Urothelium cell line (cell line): ENCODE measurements at regions not wholly inside any gene's neighbourhood (a gene's known extent, or its start where the extent isn't known, plus 50 kb on each side); places are given as distances from the start of the nearest gene placed in this dataset.
A peak's percentile ranks its signal among the peaks of the same experiment; 100 is the strongest.
"Not testable (repeated sequence)": the region's sequence is repeated elsewhere in the genome, so short reads cannot be mapped to it uniquely, and the experiment has no call there.

Source experiments
- DNase-seq: peaks from one replicate; pipeline ENCODE4 v3.0.0; 2011; ENCODE audit warnings: low spot score, mixed read lengths
- FAIRE-seq: peaks from 2 replicates; lab custom pipeline; 2011; peaks lifted over from hg19 to GRCh38; lab: Jason Lieb, UNC

DNA sequence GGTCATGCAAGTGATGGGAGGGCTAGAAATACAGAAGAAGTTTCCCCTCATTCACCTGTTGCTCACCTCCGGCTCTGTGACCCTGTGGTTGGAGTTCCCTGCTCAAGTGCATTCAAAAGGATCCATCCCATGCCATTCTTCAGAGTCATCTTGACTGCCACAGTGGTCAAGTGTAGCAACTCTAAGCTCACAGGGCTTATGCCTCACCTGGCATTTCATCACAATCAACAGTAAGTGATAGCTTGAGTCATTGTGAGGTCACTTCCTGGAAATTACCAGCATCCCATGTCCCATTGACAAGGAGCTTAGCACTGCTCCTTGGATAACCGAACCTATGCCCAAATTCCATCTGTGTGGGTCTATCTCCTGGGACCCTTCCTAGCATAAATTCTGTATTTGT lies 55.6 kb downstream of the OR4C45 start:
- no peak for FAIRE-seq
- DNase-seq, result no peak

DNA sequence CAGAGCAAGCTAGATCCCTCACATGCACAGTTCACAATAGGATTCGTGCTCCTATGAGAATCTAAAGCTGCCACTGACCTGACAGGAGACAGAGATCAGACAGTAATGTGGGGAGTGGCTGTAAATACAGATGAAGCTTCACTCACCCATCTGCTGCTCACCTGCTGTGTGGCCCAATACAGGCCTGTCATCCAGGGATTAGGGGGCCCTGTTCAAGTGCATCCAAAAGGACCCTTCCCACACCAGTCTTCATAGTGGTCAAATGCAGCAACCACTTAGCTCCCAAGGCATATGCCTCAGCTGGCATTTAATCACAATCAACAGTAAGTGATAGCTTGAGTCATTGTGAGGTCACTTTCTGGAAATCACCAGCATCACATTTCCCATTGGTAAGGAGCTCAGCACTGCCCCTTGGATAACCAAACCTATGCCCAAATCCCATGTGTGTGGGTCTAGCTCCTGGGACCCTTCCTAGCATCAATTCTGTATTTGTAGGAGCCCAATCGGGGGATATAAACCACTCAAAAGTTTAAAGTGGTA lies 65.6 kb downstream of the OR4C45 start:
- FAIRE-seq (no peak), DNase-seq (no peak)

DNA sequence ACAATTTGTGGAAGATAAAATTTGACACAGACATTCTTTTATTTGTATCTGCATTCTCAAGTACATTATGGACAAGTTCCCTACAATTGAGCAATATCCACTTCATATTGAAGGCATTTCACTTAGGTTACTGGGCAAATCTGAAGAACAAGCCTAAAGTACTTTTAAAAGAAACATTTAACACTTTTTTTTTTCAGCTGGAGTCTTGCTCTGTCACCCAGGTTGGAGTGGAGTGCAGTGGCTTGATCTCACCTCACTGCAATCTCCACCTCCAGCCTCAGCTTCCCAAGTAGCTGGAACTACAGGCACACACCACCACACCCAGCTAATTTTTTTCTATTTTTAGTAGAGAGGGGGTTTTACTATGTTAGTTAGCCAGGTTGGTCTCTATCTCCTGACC lies 70.2 kb downstream of the OR4C45 start:
- FAIRE-seq (no peak), DNase-seq (no peak)

DNA sequence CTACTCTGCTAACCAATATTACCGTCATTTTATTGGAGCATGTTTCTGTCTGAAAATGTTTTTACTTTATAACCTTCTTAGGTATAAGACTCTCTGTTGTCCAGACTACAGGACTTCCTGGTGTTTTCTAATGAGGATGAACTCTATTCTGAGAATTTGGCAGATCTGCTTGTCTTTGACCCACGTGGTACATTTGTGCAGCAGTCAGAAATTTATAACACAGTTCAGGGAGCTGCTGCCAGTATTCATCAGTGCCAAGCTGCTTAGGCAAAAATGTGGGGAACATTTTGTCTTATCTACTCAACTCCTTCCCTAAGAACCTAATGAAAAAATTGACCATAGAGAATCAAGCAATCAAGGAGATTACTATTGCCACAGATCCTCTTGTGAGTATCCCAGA lies 108.0 kb downstream of the OR4C45 start:
- not testable (repeated sequence) for FAIRE-seq, DNase-seq

DNA sequence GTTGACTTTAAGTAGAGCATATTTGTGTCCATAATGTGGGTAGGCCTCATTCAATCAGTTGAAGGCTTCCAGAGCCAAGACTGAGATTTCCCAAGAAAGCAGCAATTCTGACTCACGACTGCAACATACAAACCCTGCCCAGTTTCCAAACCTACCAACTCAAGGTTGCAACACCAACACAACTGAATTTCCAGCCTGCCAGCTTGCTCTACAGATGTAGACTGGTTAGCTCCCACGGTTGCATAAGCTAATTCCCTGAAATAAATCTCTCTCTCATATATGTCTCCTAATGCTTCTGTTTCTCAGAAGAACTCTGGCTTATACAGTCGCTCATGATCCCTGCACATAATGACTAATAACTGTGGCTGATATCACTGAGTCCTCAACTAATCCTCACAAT lies 113.6 kb downstream of the OR4C45 start:
- not testable (repeated sequence) for FAIRE-seq, DNase-seq

DNA sequence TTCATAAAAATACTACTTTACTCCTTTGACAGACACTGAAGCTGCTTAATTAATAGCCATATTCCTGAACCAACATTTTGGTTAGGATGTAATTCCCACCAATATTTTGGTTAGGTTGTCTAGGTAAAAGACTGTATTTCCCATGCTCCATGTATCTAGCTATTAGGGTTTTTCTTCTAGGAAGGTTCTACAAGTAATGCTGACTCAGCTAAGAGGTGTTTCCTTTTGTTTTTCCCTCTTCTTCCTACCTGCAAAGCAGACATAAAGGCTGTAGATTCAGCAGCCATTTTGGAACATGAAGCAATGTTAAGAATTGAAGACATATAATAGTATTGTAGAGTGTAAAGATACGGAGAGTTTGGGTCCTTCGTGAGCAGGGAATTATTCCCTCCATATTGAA lies 115.3 kb downstream of the OR4C45 start:
- DNase-seq, FAIRE-seq: not testable (repeated sequence)

DNA sequence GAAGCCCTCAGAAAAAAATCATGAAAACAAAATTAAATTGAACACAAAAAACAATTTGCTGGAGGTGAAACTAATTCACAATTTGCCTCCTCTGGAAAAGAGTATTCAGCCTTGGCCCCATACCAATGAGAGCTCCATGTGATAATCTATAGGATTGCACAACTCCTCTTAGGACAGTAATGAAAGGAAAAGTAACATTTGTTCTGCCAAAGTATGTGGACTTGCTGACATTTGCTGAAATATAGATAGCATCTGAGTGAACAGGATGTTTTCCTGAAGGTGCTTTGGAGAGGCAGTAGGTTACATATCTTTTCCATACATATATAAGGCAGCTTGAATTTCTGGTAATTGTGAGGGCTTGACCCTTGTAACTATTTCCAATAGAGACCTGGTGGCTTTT lies 122.8 kb downstream of the OR4C45 start:
- no peak for FAIRE-seq
- no peak for DNase-seq

DNA sequence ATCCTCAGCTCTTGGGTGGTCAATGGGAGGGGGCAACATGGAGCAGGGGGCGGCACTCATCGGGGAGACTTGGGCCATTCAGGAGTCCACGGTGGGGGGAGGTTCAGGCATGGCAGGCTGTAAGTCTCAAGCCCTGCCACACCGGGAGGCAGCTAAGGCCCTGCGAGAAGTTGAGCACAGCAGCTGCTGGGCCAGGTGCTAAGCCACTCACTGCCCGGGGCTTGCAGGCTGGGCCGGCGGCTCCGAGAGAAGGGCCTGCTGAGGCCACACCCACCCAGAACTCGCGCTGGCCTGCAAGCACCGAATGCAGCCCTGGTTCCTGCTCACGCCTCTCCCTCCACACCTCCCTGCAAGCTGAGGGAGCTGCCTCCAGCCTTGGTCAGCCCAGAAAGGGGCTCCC lies 131.4 kb downstream of the OR4C45 start:
- DNase-seq (no peak), FAIRE-seq (no peak)

DNA sequence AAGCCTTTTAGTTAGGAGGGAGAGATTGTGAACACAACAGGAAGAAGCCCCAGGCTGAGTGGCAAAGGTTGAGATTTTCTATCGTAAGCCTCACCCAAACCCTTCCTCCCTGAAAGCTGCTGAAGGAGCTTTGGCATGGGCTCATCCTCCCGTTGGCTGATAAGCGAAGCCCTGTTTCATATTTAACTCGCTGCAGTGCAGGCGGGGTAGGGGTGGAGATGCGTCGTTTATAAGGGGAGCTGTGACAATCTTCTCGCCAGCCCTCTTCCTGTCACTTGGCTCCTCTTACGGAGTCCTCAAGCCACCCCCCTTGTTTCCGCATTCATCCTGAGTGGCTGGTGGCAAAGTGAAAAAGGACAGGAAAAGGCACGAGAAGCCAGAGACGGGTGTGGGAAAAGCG lies 137.0 kb downstream of the OR4C45 start:
- FAIRE-seq, result no peak
- DNase-seq, result no peak

DNA sequence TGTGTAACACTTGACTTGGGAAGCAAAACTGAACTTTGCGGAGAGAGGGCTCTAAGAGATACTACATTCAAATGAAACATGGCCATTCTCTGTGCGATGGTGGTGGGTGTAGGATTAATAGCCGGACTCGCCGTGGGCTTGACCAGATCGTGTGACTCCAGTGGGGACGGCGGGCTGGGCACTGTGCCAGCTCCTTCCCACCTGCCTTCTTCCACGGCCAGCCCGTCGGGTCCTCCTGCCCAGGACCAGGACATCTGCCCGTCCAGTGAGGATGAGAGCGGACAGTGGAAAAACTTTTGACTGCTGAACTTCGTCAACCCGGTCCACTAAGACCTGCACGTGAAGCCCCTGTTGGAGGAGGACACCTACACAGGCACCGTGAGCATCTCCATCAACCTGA lies 137.4 kb downstream of the OR4C45 start:
- FAIRE-seq, result no peak
- DNase-seq, result no peak

DNA sequence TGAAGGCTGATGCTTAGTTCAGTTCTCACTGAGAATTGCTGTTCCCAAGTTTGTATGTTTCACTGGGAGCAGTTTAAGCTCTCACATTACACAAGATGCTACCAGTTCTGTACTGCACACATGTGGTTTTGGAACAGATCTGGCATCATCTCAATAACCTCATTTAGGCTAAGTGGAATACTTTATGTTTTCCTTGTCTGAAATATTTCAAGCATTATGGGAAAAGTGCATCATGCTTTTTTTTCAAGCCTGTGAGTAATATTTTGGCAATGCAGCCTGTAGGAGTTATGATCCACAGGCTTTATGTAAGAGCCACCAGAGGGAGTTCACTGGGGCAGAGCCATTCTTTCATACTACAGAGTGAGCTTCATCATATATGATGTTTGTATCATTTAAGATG lies 141.5 kb downstream of the OR4C45 start:
- DNase-seq (peak; percentile 41), FAIRE-seq (no peak)

DNA sequence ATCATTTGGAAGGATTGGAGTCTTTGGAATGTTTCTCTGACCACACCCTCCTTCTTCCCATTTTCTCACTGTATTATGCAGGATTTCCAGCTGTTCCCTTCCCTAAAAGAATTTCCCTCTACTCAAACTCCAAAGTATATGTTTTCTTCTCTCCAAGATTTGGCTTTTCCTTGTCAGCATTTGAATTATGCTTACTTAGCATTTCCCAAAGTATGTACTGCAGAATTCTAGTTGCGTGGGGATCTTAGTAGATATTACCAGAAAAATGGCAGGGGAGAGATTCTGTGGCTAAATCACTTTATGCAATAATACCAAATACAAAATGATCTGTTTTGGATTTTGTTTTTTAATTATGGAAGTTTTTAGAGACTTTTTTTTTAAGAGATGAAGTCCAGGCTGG lies 142.3 kb downstream of the OR4C45 start:
- DNase-seq (no peak), FAIRE-seq (no peak)

DNA sequence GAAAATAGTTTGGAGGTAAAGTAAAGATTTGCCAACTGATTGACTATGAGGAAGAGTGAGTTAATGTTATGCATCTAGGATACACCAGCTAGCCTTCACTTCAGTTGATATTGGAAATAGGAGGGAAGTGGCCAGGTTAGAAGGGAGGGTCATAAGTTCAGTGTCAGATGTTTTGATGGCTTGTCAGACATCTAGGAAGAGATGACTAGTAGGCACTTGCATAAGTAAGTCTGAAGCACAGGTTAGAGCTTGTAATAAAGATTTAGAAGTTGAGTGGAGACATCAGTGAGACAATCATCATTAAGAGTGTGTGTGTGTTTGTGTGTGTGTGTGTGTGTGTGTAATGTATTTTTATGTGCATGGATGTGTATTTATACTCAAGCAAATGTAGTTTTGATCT lies 146.1 kb downstream of the OR4C45 start:
- DNase-seq (no peak), FAIRE-seq (peak; percentile 82)

DNA sequence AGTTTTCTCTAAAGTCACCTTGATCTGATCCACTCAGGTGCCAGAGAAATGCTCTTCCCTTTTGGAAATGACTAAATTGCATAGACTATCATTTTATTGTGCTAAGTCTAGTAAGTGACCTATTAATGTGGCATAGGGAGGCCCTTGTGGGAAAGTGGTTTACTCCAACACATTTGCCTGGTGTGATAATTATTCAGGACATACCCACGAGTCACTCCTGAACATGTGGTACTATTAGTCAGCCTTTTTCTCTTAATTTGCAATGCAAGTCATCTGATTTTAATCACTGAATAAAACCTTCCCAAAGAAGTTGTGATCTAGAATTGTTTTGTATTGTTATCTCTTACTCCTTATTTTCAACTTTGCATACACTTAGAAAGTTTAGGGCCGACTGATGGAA lies 148.7 kb downstream of the OR4C45 start:
- DNase-seq, result no peak
- FAIRE-seq, result no peak

DNA sequence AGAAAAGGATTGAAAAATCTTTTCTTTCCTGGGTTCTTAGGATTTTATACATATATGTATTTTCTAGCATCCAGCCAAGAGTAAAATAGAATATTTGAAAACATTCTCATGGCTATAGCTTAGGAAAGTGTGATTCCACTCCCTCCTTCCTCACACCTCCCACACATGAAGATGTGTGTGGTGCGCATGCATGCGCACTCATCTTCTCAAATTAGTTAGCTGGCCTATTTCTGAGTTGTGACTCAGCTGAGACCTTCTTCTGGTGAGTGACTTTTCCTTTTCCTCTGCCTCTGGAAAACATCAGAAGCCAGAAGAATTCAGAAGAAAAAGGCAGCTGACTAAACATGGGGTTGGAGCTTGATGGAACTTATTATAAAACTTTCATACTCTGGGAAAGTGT lies 149.8 kb downstream of the OR4C45 start:
- no peak for DNase-seq

DNA sequence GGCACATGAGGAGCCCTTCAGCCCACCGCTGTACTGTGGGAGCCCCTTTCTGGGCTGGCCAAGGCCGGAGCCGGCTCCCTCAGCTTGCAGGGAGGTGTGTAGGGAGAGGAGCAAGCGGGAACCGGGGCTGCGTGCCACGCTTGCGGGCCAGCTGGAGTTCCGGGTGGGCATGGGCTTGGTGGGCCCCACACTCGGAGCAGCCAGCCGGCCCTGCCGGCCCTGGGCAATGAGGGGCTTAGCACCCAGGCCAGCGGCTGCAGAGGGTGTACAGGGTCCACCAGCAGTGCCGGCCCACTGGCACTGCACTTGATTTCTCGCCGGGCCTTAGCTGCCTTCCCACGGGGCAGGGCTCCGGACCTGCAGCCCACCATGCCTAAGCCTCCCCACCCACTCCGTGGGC lies 150.5 kb downstream of the OR4C45 start:
- not testable (repeated sequence) for DNase-seq, FAIRE-seq

More for the DNA sequence above, 149.8 kb downstream of the OR4C45 start:
- FAIRE-seq, result no peak

DNA sequence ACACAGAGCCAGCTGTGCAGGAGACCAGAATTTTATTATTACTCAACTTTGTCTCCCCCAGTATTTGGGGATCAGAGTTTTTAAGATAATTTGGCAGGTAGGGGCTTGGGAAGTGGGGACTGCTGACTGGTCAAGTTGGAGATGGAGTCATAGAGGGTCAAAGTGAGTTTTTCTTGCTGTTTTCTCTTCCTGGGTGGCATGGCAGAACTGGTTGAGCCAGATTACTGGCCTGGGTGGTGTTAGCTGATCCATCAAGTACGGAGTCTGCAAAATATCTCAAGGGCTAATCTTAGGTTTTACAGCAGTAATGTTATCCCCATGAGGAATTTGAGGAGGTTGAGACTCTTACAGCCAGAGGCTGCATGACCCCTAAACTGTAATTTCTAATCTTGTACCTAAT lies 153.5 kb downstream of the OR4C45 start:
- DNase-seq (no peak), FAIRE-seq (no peak)

DNA sequence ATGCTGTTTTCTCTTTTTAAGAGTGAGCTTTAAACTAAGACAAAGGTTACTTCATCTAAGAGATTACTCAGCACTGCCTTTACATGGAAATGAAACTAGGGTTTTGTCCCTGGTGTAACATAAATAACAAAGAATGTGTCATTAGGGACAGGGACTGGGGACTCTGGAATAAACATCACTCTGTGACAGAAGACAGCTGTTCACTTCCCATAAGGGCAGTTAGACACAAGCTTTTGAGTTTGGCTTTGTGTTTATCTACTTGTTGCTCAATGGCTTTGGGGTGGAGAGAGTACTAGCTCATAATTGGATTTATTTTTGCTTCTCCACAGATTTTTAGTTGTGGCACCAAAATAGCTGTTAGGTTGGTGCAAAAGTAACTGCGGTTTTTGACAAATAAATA lies 154.5 kb downstream of the OR4C45 start:
- DNase-seq, result no peak
- no peak for FAIRE-seq

DNA sequence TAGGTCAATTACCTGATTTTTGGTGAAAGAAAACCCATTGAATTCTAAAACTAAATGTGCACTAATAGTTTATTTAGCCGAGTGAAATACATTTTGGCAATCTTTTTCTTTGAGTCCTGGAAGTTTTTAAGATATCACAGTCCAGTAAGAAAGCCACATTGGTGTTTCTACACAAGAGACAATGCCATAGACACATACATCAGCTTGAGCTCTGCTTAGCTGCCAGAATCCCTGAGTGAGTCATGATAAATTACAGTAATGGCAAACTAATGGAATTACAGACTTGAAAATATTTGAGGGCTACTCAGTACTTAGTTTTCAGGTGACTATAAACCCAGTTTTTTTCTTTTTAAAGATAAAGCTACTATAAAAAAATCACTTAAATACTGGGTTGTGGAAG lies 155.4 kb downstream of the OR4C45 start:
- DNase-seq (no peak), FAIRE-seq (no peak)

DNA sequence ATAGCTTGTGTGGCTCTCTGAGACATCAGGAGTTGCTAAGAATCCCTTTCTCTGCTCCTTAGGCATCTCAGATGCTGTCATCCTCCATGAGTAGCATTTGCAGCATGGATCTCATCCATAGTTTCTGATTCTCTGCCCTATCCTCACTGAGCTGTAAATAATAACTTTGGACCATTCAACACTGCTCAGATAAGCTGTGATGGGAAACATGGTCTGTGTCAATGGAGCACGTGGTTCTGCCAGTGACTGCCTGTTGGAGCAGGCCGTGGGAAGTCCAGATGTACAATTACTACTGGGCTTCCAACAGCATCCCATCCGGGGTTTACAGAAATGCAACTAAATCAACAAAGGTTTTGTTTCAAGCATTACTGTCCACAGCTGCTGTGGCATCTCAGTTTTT lies 160.1 kb downstream of the OR4C45 start:
- DNase-seq, result no peak
- no peak for FAIRE-seq

DNA sequence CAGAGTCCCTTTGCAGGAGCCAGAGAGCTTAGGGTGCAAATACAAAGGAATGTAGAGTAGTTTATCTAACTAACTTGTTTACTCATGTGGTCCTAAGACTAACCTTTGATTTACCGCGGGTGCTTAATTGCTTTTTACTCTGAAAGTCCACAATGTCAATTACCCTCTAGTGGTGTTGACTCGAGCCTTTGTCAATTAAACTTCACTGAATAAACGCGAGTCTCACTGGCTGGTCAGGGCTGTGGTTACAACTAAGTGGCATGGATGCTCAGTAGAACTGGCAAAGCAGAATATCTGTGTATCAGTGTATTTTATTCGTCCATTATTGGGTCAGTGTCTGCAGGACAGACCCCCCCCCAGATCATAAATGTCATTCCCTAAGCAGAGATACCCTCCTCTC lies 181.7 kb downstream of the OR4C45 start:
- FAIRE-seq (no peak), DNase-seq (no peak)

DNA sequence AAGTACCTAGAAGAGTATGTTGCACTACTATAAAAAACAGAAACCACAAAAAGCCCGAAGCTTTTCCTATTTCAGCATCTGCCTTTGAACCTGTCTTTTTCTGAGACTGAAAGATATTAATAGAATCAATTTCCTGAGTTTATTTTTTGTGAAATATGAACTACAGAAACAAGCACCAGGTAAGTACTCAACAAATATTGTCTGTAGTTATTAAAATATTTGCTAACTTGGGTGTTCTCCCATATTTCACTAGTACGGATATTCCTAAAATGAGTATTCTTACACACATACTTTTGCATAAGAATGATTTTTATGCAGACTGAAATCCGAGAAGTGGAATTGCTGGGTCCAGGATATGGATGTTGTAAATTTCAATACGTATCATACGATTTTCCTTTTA lies 188.0 kb downstream of the OR4C45 start:
- DNase-seq (no peak), FAIRE-seq (no peak)

DNA sequence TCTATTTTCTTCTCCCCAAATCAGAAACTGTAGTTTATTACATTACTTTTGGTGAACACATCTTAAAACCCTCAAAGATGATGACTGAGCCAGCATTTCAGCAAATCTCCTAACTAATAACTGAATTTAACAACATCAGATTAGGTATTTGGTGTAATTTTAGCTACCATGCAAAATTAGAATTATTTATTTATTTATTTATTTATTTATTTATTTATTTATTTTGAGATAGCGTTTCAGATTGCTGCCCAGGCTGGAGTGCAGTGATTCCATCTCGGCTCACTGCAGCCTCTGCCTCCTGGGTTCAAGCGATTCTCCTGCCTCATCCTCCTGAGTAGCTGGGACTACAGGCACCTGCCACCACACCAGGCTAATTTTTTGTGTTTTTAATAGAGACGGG lies 205.7 kb downstream of the OR4C45 start:
- DNase-seq, FAIRE-seq: not testable (repeated sequence)

DNA sequence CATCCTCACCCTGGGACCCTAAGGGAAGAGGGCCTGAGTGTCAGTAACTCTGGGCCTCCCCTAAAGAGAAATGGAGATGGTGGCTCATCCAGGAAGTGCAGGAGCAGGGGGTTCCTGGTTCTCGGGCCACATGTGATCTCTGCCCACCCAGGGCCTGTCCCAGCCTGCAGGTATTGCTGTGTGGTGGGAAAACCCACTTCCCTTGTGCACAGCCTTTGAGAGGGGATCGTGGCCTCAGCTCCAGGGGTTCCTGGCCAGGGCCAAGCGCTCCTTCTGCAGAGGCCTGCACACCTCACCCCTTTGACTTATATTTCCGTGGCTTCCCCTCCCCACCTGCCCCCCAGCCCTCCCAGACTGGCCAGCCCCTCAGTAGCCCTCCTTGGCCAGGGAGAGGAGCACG lies 213.5 kb downstream of the OR4C45 start:
- no peak for FAIRE-seq

More for the DNA sequence above, 213.5 kb downstream of the OR4C45 start:
- DNase-seq, result no peak
